ENCODE measurements at regions not wholly inside any gene's neighbourhood (a gene's known extent, or its start where the extent isn't known, plus 50 kb on each side); places are given as distances from the start of the nearest gene placed in this dataset.

GRCh38 chr1:71203241-71203640 is 122.4 kb upstream of the ZRANB2 start:
- TF ChIP-seq CTBP1 (IDR thresholded peaks at IDR 0.05; ENCODE audit: borderline replicate concordance) (no peak), MTF1 (CRISPR knock-in tag; IDR thresholded peaks at IDR 0.05; ENCODE audit: borderline replicate concordance) (no peak), TAF1 (IDR thresholded peaks at IDR 0.05; ENCODE audit: control insufficient read depth, extremely low read depth, insufficient read depth, low read length, severe bottlenecking) (no peak), MCM2 (IDR thresholded peaks at IDR 0.05; ENCODE audit: low read depth) (no peak), POLR2A (conservative IDR thresholded peaks at IDR 0.05) (no peak), HES1 (IDR thresholded peaks at IDR 0.05; ENCODE audit: low read depth) (no peak), EP300 (IDR thresholded peaks at IDR 0.05; ENCODE audit: low read length) (no peak), CTCF (IDR thresholded peaks at IDR 0.05 in 2 of 3, conservative IDR thresholded peaks at IDR 0.05 in 1 of 3; ENCODE audit: insufficient read depth in 2 of 3, low read depth in 1 of 3, low read length in 3 of 3) (no peak), HNRNPL (IDR thresholded peaks at IDR 0.05; ENCODE audit: low read depth, low read length) (no peak), CBX5 (IDR thresholded peaks at IDR 0.05; ENCODE audit: borderline replicate concordance, low read depth) (no peak), GABPB1 (CRISPR knock-in tag; IDR thresholded peaks at IDR 0.05) (no peak), ZFP36 (IDR thresholded peaks at IDR 0.05; ENCODE audit: low read depth, low read length, partially characterized antibody) (no peak)
- TF ChIP-seq, protein P1, sequence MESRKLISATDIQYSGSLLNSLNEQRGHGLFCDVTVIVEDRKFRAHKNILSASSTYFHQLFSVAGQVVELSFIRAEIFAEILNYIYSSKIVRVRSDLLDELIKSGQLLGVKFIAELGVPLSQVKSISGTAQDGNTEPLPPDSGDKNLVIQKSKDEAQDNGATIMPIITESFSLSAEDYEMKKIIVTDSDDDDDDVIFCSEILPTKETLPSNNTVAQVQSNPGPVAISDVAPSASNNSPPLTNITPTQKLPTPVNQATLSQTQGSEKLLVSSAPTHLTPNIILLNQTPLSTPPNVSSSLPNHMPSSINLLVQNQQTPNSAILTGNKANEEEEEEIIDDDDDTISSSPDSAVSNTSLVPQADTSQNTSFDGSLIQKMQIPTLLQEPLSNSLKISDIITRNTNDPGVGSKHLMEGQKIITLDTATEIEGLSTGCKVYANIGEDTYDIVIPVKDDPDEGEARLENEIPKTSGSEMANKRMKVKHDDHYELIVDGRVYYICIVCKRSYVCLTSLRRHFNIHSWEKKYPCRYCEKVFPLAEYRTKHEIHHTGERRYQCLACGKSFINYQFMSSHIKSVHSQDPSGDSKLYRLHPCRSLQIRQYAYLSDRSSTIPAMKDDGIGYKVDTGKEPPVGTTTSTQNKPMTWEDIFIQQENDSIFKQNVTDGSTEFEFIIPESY (CRISPR knock-in tag; IDR thresholded peaks at IDR 0.05) = no peak
